ENCODE measurements at regions not wholly inside any gene's neighbourhood (a gene's known extent, or its start where the extent isn't known, plus 50 kb on each side); places are given as distances from the start of the nearest gene placed in this dataset.

GRCh38 chr18:46313521-46313920 lies 209.3 kb downstream of the HAUS1 start:
- TF ChIP-seq REST (IDR thresholded peaks at IDR 0.05): no peak
- TF ChIP-seq ESRRA (IDR thresholded peaks at IDR 0.05; ENCODE audit: borderline replicate concordance, low read length): no peak
- TF ChIP-seq GATA3 (IDR thresholded peaks at IDR 0.05; ENCODE audit: borderline replicate concordance): no peak
- no peak for TF ChIP-seq RNF2 (IDR thresholded peaks at IDR 0.05; ENCODE audit: borderline replicate concordance, low read depth)
- TF ChIP-seq TFCP2L1 (CRISPR knock-in tag; IDR thresholded peaks at IDR 0.05): no peak
- no peak for TF ChIP-seq POLR2A (IDR thresholded peaks at IDR 0.05; ENCODE audit: low read length)
- no peak for TF ChIP-seq CTCF (IDR thresholded peaks at IDR 0.05)
- no peak for TF ChIP-seq USF2 (IDR thresholded peaks at IDR 0.05)
- TF ChIP-seq EHF (CRISPR knock-in tag; IDR thresholded peaks at IDR 0.05): no peak

Data from A549 (cell line).